Transverse colon (tissue), 4 donors: ENCODE measurements at regions not wholly inside any gene's neighbourhood (a gene's known extent, or its start where the extent isn't known, plus 50 kb on each side); places are given as distances from the start of the nearest gene placed in this dataset.

ENCODE experiments used
- POLR2A ChIP-seq: fragments of 450-650 bp; IDR thresholded peaks from one replicate; pipeline ENCODE4 v1.6.1; 2016; ENCODE audit warnings: antibody characterized with exemption, mild to moderate bottlenecking, moderate library complexity
- POLR2AphosphoS5 ChIP-seq, 3 donors: sonication (generic); formaldehyde crosslinking; IDR thresholded peaks; one replicate each; pipeline ENCODE4 v1.6.1; 2016; ENCODE audit warnings: antibody characterized with exemption in 3 of 3
- TF ChIP-seq, protein P1 (sequence below), 5 experiments: fragments of 200-600 bp in 3 of 5; fragments of 450-650 bp in 2 of 5; sonication (generic) in 3 of 5; IDR thresholded peaks; 1 replicate in 2 of 5; 2 replicates in 3 of 5; pipeline ENCODE4 v1.5.1; 2016 to 2017; ENCODE audit warnings: antibody characterized with exemption in 5 of 5, inconsistent platforms in 3 of 5, mild to moderate bottlenecking in 2 of 5, moderate library complexity in 1 of 5

DNA sequence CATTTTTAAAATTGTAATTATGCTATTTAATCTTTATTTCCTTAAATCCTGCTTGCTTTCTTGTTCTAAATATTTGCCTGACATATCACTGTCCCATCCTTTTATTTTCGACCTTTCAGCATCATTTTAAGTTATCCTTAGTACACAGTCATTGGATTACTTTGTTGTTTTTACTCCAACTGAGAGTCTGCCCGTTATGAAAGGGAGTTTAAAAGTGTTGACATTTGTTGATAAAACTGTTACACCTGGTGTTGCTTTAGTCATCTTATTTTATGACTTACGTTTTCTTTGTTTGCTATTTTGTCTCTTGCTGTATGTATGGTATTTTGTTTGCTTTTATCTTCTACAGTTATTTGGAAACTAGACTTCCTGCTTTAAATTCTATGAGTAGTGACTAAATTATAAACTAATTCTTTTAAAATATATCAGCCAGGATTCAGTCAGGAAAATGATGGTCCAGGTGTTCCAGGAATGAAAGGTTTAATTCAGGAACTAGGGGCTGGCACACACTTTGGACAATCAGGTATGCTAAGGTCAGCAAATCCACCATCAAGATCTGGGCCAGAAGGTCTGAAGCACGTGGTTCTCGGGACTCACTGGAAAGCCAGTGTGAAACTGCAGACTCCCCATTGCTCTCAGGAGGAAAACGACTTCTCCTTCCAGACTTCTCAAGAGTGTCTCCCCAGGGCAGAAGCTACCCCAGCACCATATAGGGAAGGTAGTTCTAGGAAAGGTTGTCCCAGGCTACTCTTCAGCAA, 86.0 kb downstream of the RASSF10 start:
- no peak for TF ChIP-seq POLR2A
- TF ChIP-seq, protein P1, sequence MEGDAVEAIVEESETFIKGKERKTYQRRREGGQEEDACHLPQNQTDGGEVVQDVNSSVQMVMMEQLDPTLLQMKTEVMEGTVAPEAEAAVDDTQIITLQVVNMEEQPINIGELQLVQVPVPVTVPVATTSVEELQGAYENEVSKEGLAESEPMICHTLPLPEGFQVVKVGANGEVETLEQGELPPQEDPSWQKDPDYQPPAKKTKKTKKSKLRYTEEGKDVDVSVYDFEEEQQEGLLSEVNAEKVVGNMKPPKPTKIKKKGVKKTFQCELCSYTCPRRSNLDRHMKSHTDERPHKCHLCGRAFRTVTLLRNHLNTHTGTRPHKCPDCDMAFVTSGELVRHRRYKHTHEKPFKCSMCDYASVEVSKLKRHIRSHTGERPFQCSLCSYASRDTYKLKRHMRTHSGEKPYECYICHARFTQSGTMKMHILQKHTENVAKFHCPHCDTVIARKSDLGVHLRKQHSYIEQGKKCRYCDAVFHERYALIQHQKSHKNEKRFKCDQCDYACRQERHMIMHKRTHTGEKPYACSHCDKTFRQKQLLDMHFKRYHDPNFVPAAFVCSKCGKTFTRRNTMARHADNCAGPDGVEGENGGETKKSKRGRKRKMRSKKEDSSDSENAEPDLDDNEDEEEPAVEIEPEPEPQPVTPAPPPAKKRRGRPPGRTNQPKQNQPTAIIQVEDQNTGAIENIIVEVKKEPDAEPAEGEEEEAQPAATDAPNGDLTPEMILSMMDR (IDR thresholded peaks at IDR 0.05), result no peak
- no peak for TF ChIP-seq POLR2AphosphoS5 (IDR thresholded peaks at IDR 0.05)
